PFSK-1 (cell line): ENCODE measurements at regions not wholly inside any gene's neighbourhood (a gene's known extent, or its start where the extent isn't known, plus 50 kb on each side); places are given as distances from the start of the nearest gene placed in this dataset.

Experiments used
- FOXP2 ChIP-seq: optimal IDR thresholded peaks from 2 replicates; pipeline ENCODE3; 2011; ENCODE audit warnings: borderline replicate concordance, control low read depth, inconsistent platforms; ENCODE audit not compliant: insufficient read depth; ENCODE audit errors: extremely low read length, extremely low read depth
- POLR2AphosphoS5 ChIP-seq: IDR thresholded peaks from 2 replicates; pipeline ENCODE4 v1.6.1; 2012; ENCODE audit warnings: low read depth, mild to moderate bottlenecking, control low read depth, low read length, moderate library complexity
- SIN3A ChIP-seq: IDR thresholded peaks from 2 replicates; pipeline ENCODE4 v1.6.1; 2012; ENCODE audit warnings: mild to moderate bottlenecking, low read length, moderate library complexity, borderline replicate concordance; ENCODE audit not compliant: insufficient read depth
- TAF1 ChIP-seq: IDR thresholded peaks from 2 replicates; pipeline ENCODE4 v1.6.1; 2012; ENCODE audit warnings: low read length, control low read depth, borderline replicate concordance; ENCODE audit not compliant: insufficient read depth
- TF ChIP-seq, protein P1 (sequence below), 2 experiments: IDR thresholded peaks; 2 replicates each; pipeline versions ENCODE4 v1.6.1 to v1.8.0; 2011 to 2012; ENCODE audit warnings: low read depth in 2 of 2, low read length in 2 of 2, control low read depth in 1 of 2, inconsistent platforms in 1 of 2, mild to moderate bottlenecking in 1 of 2, moderate library complexity in 1 of 2; ENCODE audit not compliant: insufficient read depth in 1 of 2

DNA sequence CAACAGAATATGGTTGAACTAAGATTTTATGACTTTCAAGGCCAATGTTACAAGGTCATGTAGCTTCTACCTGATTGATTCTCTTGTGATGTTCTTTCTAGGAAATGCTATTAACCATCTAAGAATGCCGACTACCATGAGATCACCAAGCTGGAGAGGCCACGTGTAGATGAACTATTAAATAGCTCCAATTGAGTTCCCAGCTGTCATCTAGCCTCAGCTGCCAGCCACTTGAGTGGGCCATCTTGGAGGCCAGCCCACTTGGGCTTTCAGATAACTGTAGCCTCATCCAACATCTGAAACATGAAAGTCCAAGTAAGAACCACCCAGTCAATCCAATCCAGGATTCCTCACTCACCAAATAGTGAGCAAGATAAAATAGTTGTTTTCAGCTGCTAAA is 376.9 kb upstream of the TMEFF2 start:
- no peak for TF ChIP-seq TAF1
- no peak for TF ChIP-seq FOXP2
- no peak for TF ChIP-seq SIN3A
- no peak for TF ChIP-seq POLR2AphosphoS5
- TF ChIP-seq, protein P1, sequence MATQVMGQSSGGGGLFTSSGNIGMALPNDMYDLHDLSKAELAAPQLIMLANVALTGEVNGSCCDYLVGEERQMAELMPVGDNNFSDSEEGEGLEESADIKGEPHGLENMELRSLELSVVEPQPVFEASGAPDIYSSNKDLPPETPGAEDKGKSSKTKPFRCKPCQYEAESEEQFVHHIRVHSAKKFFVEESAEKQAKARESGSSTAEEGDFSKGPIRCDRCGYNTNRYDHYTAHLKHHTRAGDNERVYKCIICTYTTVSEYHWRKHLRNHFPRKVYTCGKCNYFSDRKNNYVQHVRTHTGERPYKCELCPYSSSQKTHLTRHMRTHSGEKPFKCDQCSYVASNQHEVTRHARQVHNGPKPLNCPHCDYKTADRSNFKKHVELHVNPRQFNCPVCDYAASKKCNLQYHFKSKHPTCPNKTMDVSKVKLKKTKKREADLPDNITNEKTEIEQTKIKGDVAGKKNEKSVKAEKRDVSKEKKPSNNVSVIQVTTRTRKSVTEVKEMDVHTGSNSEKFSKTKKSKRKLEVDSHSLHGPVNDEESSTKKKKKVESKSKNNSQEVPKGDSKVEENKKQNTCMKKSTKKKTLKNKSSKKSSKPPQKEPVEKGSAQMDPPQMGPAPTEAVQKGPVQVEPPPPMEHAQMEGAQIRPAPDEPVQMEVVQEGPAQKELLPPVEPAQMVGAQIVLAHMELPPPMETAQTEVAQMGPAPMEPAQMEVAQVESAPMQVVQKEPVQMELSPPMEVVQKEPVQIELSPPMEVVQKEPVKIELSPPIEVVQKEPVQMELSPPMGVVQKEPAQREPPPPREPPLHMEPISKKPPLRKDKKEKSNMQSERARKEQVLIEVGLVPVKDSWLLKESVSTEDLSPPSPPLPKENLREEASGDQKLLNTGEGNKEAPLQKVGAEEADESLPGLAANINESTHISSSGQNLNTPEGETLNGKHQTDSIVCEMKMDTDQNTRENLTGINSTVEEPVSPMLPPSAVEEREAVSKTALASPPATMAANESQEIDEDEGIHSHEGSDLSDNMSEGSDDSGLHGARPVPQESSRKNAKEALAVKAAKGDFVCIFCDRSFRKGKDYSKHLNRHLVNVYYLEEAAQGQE (IDR thresholded peaks at IDR 0.05; ENCODE audit: insufficient read depth in 1 of 2, low read depth in 2 of 2, low read length in 2 of 2): no peak

DNA sequence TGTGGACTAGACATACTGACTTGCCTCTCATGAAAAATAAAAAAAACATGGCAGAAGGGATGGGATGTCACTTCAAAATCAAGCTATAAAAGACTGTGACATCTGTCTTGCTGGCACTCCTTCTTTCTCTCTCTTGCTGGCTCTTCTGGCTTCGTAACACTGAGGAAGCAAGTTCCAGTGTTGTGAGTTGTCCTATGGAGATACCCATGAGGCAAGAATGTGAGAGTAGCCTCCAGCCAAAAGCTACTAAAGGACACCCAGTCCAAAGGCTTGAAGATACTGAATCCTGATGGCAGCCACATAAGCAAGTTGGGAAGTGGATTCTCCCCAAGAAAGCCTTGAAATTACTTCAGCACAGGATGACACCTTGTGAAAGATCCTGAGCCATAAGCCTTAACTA is 376.1 kb upstream of the TMEFF2 start:
- TF ChIP-seq, protein P1 (IDR thresholded peaks at IDR 0.05; ENCODE audit: insufficient read depth in 1 of 2, low read depth in 2 of 2, low read length in 2 of 2): no peak
- TF ChIP-seq TAF1: no peak
- TF ChIP-seq SIN3A: no peak
- no peak for TF ChIP-seq FOXP2
- no peak for TF ChIP-seq POLR2AphosphoS5

DNA sequence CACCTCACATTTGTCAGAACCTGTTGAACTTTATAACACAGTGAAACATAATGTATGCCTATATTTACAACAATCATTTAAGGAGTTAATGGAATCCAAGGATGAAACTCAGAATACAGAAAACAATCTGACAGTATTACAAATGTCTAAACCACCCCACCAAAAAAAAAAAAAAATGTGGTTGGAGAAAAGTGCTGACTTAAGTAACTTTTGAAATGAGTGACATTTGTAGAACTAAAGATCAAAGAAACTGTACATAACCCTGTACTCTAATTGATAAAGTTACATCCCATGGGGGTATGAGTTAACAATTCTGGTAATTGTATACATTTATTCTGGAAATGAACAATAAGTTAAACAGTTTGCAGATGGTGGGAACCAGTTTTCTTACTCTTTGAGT is 372.1 kb upstream of the TMEFF2 start:
- TF ChIP-seq SIN3A (no peak), TAF1 (no peak), FOXP2 (no peak), POLR2AphosphoS5 (no peak)
- TF ChIP-seq, protein P1 (IDR thresholded peaks at IDR 0.05; ENCODE audit: insufficient read depth in 1 of 2, low read depth in 2 of 2, low read length in 2 of 2): no peak

DNA sequence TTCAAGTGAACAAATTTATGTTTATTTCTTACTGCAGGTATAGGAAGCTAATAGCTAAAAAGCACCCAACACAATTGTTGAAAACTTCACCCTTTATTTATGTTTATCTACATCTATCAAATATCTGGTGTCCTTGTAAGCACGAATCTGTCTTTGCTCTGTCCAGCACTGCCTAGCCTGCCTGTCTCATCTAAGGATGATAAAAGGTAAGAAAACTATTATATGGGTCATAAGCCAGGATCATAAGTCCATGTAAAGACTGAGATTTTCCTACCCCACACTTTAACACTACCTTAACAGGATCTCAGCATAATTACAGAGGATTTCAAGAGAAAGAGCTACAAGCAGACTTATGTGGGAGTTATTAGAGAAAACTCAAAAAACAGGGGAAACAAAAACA is 365.6 kb upstream of the TMEFF2 start:
- no peak for TF ChIP-seq TAF1
- TF ChIP-seq POLR2AphosphoS5: no peak
- TF ChIP-seq, protein P1 (IDR thresholded peaks at IDR 0.05; ENCODE audit: insufficient read depth in 1 of 2, low read depth in 2 of 2, low read length in 2 of 2): no peak
- no peak for TF ChIP-seq SIN3A
- no peak for TF ChIP-seq FOXP2

DNA sequence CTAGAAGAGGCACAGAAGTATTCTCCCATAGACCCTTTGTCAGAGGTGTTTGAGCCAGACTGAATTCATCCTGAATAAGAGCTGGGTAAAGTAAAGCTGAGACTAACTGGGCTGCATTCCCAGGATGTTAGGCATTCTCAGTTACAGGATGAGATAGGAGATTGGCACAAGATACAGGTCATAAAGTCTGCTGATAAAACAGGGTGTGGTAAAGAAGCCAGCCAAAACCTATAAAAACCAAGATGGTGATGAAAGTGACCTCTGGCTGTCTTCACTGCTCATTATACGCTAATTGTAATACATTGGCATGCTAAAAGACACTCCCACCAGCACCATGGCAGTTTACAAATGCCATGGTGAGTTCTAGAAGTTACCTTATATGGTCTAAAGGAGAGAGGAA is 364.9 kb upstream of the TMEFF2 start:
- TF ChIP-seq FOXP2 (no peak), TAF1 (no peak), POLR2AphosphoS5 (no peak)
